B cell (primary cell): ENCODE measurements at regions not wholly inside any gene's neighbourhood (a gene's known extent, or its start where the extent isn't known, plus 50 kb on each side); places are given as distances from the start of the nearest gene placed in this dataset.
"Not testable (repeated sequence)": the region's sequence is repeated elsewhere in the genome, so short reads cannot be mapped to it uniquely, and the experiment has no call there.

Experiments used
- ATAC-seq: fragments of 200-7000 bp; cut with Tn5 transposase; one replicate; pipeline ENCODE4 v1.10.0; 2021; ENCODE audit warnings: low read depth, mild to moderate bottlenecking, moderate number of reproducible peaks, moderate library complexity
- CTCF ChIA-PET: fragments of 350-600 bp; sonication (Branson Sonifier 250); formaldehyde crosslinking; loops from one replicate; lab custom pipeline; 2021; ENCODE audit warnings: antibody characterized with exemption, inconsistent platforms; lab: Charles Lee
- POLR2A ChIA-PET: fragments of 350-600 bp; sonication (Branson Sonifier 250); formaldehyde crosslinking; loops from one replicate; lab custom pipeline; 2021; ENCODE audit warnings: antibody characterized with exemption; lab: Charles Lee
- DNase-seq: peaks from one replicate; pipeline ENCODE4 v3.0.0; 2013
- H2AFZ ChIP-seq: 2 replicates; pipeline ENCODE4 v1.6.1; 2012; ENCODE audit warnings: mild to moderate bottlenecking, low read depth, low read length; ENCODE audit not compliant: insufficient read depth, poor library complexity, severe bottlenecking
- H3K27ac ChIP-seq, 2 donors: 1 replicate in 1 of 2; 2 replicates in 1 of 2; pipeline ENCODE4 v1.5.1; 2012 to 2013; ENCODE audit warnings: low read length in 2 of 2, mild to moderate bottlenecking in 2 of 2, moderate library complexity in 1 of 2
- H3K27me3 ChIP-seq, 4 experiments: fragments of 200-600 bp in 1 of 4; sonication (generic) in 1 of 4; replicated peaks in 1 of 4; 1 replicate in 2 of 4; 2 replicates in 2 of 4; pipeline versions ENCODE4 v1.6.1 to v1.7.0; 2013 to 2016; ENCODE audit warnings: low read length in 3 of 4, mild to moderate bottlenecking in 2 of 4, mixed read lengths in 1 of 4, moderate library complexity in 1 of 4; ENCODE audit not compliant: insufficient read depth in 4 of 4, control insufficient read depth in 3 of 4; ENCODE audit errors: control extremely low read depth in 1 of 4
- H3K36me3 ChIP-seq, 2 experiments: replicated peaks in 1 of 2; 1 replicate in 1 of 2; 2 replicates in 1 of 2; pipeline versions ENCODE4 v1.6.1 to v1.7.1; 2013; ENCODE audit warnings: low read length in 1 of 2; ENCODE audit not compliant: insufficient read depth in 2 of 2, control insufficient read depth in 1 of 2; ENCODE audit errors: control extremely low read depth in 1 of 2, extremely low read depth in 1 of 2
- H3K4me1 ChIP-seq, 2 donors: fragments of 200-600 bp in 1 of 2; sonication (generic) in 1 of 2; 1 replicate in 1 of 2; 2 replicates in 1 of 2; pipeline versions ENCODE4 v1.5.1 to v1.6.1; 2013 to 2017; ENCODE audit warnings: low read length in 2 of 2; ENCODE audit not compliant: control insufficient read depth in 2 of 2, insufficient read depth in 2 of 2
- H3K4me2 ChIP-seq: replicated peaks from 2 replicates; pipeline ENCODE3; 2012; ENCODE audit warnings: mild to moderate bottlenecking, low read depth, low read length; ENCODE audit not compliant: poor library complexity, severe bottlenecking
- H3K4me3 ChIP-seq, 5 experiments: fragments of 200-600 bp in 1 of 5; sonication (generic) in 1 of 5; 1 replicate in 3 of 5; 2 replicates in 2 of 5; pipeline versions ENCODE4 v1.5.1 to v1.7.0; 2011 to 2016; ENCODE audit warnings: low read length in 4 of 5, mild to moderate bottlenecking in 4 of 5, low read depth in 2 of 5, control low read depth in 1 of 5, moderate library complexity in 1 of 5; ENCODE audit not compliant: insufficient read depth in 1 of 5; ENCODE audit errors: control extremely low read depth in 1 of 5, extremely low read depth in 1 of 5
- H3K79me2 ChIP-seq: fragments of 200-600 bp; sonication (generic); one replicate; pipeline ENCODE4 v1.6.0; 2016; ENCODE audit warnings: low read length; ENCODE audit not compliant: control insufficient read depth, insufficient read depth
- H3K9ac ChIP-seq: fragments of 200-600 bp; sonication (generic); 2 replicates; pipeline ENCODE4 v1.6.1; 2017; ENCODE audit warnings: mild to moderate bottlenecking, low read length, moderate library complexity
- H3K9me3 ChIP-seq, 3 donors: one replicate each; pipeline versions ENCODE4 v1.6.1 to v1.7.1; 2013; ENCODE audit warnings: low read length in 2 of 3; ENCODE audit not compliant: control insufficient read depth in 2 of 3, insufficient read depth in 1 of 3; ENCODE audit errors: control extremely low read depth in 1 of 3
- H4K20me1 ChIP-seq: 2 replicates; pipeline ENCODE4 v1.6.0; 2012; ENCODE audit warnings: mild to moderate bottlenecking, low read length; ENCODE audit not compliant: insufficient read depth, control insufficient read depth, poor library complexity, severe bottlenecking
- H3K27ac Mint-ChIP-seq: one replicate; pipeline ENCODE4 v1.8.0; 2021; ENCODE audit warnings: mixed read lengths
- H3K27me3 Mint-ChIP-seq: one replicate; pipeline ENCODE4 v1.8.0; 2021; ENCODE audit warnings: mixed read lengths
- H3K4me1 Mint-ChIP-seq: one replicate; pipeline ENCODE4 v1.8.0; 2021; ENCODE audit warnings: mixed read lengths
- H3K4me3 Mint-ChIP-seq: one replicate; pipeline ENCODE4 v1.8.0; 2021; ENCODE audit warnings: mixed read lengths
- H3K9me3 Mint-ChIP-seq: one replicate; pipeline ENCODE4 v1.8.0; 2022; ENCODE audit warnings: mixed read lengths; ENCODE audit not compliant: insufficient read depth
- CTCF ChIP-seq: fragments of 200-600 bp; IDR thresholded peaks from one replicate; pipeline ENCODE4 v1.8.0; 2022; ENCODE audit warnings: antibody characterized with exemption, mild to moderate bottlenecking
- EZH2 ChIP-seq: IDR thresholded peaks from 2 replicates; pipeline ENCODE4 v1.6.1; 2012; ENCODE audit warnings: borderline replicate concordance, low read depth, mild to moderate bottlenecking, moderate library complexity, low read length; ENCODE audit not compliant: insufficient read depth, poor library complexity, severe bottlenecking
- WGBS: methylation state at CpG from one replicate; pipeline ENCODE4 v1.1.5; 2013; ENCODE audit warnings: missing lambda C conversion rate; ENCODE audit not compliant: insufficient coverage; 5-methylcytosine and 5-hydroxymethylcytosine counted together
- intact Hi-C: fragments of 100-400 bp; cut with micrococcal nuclease; formaldehyde crosslinking; loops from one replicate; pipeline ENCODE4 v1.10.0; 2022

- no peak overlapping the region for H3K4me3 Mint-ChIP-seq
- Histone ChIP-seq H3K27me3 (no peaks in the 10 kb centered on the region), H3K9me3 (no peaks in the 10 kb centered on the region), H3K79me2 (no peaks in the 10 kb centered on the region), H3K4me2 (no peak overlapping the region), H3K4me1 (no peaks in the 10 kb centered on the region), H3K27ac (no peak overlapping the region), H4K20me1 (no peaks in the 10 kb centered on the region), H3K4me3 (no peak overlapping the region), H3K36me3 (no peaks in the 10 kb centered on the region), H3K9ac (no peak overlapping the region), H2AFZ (no peak overlapping the region)
- H3K27me3 Mint-ChIP-seq, result no peaks in the 10 kb centered on the region
- TF ChIP-seq EZH2, result no peak
- TF ChIP-seq CTCF, result no peak
- no peaks in the 10 kb centered on the region for H3K9me3 Mint-ChIP-seq
- intact Hi-C loops, result no loop called here
- ChIA-PET CTCF (no interaction called here), POLR2A (no interaction called here)
- DNase-seq, result no peak
- H3K4me1 Mint-ChIP-seq, result no peaks in the 10 kb centered on the region
- no peak overlapping the region for H3K27ac Mint-ChIP-seq
- ATAC-seq, result no peak
These were observed 130.8 kb downstream of the TPBG start for GRCh38 chr6:82494367-82494766.

- CTCF ChIA-PET, H3K9me3 Mint-ChIP-seq, H3K9me3 ChIP-seq, H3K27me3 Mint-ChIP-seq, H2AFZ ChIP-seq, H3K36me3 ChIP-seq, H3K4me1 Mint-ChIP-seq, H3K79me2 ChIP-seq, H3K9ac ChIP-seq, POLR2A ChIA-PET, H3K27me3 ChIP-seq, DNase-seq, H3K4me2 ChIP-seq, H3K4me3 Mint-ChIP-seq, H3K4me1 ChIP-seq, H4K20me1 ChIP-seq, H3K27ac Mint-ChIP-seq, intact Hi-C loops, H3K27ac ChIP-seq, H3K4me3 ChIP-seq, ATAC-seq: not testable (repeated sequence)
- WGBS, result 91% methylated on average over 5 of the region's 5 CpGs
These were observed 138.3 kb downstream of the TPBG start for GRCh38 chr6:82501901-82502300.
